ENCODE measurements at regions not wholly inside any gene's neighbourhood (a gene's known extent, or its start where the extent isn't known, plus 50 kb on each side); places are given as distances from the start of the nearest gene placed in this dataset.

DNA sequence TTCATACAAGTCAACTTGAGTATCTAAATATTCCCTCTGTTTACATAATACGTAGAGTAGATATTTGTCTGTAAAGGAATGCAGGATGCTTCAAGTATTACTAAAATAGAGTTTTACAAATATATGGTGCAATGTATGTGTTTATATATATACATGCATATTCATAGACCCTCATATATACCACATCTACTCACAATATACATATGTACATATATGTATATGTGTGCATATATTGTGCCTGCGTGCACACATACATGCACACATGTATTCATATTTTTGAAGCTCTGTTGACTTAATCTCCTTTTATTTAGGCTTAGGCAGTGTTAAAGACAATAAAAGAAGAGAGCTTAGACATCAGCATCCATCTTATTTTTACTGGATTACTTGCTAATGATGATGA, 616.6 kb upstream of the GOT2 start:
- Histone ChIP-seq H3K36me3 (ENCODE audit: control insufficient read depth, low read length) (no peaks in the 10 kb centered on the region), H3K4me2 (ENCODE audit: low read length) (no peak overlapping the region), H3K79me2 (ENCODE audit: control insufficient read depth, low read length) (no peaks in the 10 kb centered on the region), H3K9me3 (ENCODE audit: control insufficient read depth, insufficient read depth, low read length) (no peaks in the 10 kb centered on the region), H3K27me3 (ENCODE audit: control insufficient read depth, low read length) (no peaks in the 10 kb centered on the region), H3K4me3 (ENCODE audit: low read length) (no peak overlapping the region), H4K20me1 (ENCODE audit: control insufficient read depth, insufficient read depth, low read depth, low read length) (no peaks in the 10 kb centered on the region), H3F3A (ENCODE audit: control insufficient read depth, insufficient read depth) (no peaks in the 10 kb centered on the region), H3K9me2 (replicated peaks; ENCODE audit: control insufficient read depth, low read length) (no peaks in the 10 kb centered on the region), H3K27ac (ENCODE audit: low read depth, low read length) (no peak overlapping the region), H3K4me1 (ENCODE audit: control insufficient read depth, low read length) (no peaks in the 10 kb centered on the region)
- TF ChIP-seq, protein P1, sequence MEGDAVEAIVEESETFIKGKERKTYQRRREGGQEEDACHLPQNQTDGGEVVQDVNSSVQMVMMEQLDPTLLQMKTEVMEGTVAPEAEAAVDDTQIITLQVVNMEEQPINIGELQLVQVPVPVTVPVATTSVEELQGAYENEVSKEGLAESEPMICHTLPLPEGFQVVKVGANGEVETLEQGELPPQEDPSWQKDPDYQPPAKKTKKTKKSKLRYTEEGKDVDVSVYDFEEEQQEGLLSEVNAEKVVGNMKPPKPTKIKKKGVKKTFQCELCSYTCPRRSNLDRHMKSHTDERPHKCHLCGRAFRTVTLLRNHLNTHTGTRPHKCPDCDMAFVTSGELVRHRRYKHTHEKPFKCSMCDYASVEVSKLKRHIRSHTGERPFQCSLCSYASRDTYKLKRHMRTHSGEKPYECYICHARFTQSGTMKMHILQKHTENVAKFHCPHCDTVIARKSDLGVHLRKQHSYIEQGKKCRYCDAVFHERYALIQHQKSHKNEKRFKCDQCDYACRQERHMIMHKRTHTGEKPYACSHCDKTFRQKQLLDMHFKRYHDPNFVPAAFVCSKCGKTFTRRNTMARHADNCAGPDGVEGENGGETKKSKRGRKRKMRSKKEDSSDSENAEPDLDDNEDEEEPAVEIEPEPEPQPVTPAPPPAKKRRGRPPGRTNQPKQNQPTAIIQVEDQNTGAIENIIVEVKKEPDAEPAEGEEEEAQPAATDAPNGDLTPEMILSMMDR (IDR thresholded peaks at IDR 0.05; ENCODE audit: low read depth, low read length, poor library complexity, severe bottlenecking), result no peak
- no peak for TF ChIP-seq EZH2phosphoT487 (IDR thresholded peaks at IDR 0.05; ENCODE audit: borderline replicate concordance, low read length)

DNA sequence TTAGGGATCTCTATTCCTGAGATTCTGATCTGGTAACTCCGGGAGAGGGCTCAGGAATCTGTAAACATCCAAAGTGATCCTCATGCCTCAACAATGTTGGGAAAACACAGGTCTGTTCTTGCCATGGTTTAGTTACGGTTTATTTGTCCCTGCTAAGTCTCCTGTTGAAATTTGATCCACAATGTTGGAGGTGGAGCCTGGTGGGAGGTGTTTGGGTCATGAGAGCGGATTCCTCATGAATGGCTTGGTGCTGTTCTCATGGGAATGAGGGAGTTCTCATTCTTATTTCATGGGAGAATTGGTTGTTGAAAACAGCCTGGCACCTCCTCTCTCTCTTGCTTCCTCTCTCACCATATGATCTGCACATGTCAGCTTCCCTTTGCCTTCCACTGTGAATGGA, 608.6 kb upstream of the GOT2 start:
- Histone ChIP-seq H3K4me1 (ENCODE audit: control insufficient read depth, low read length) (no peaks in the 10 kb centered on the region), H3K4me2 (ENCODE audit: low read length) (no peak overlapping the region), H4K20me1 (ENCODE audit: control insufficient read depth, insufficient read depth, low read depth, low read length) (no peaks in the 10 kb centered on the region), H3K36me3 (ENCODE audit: control insufficient read depth, low read length) (no peaks in the 10 kb centered on the region), H3K27me3 (ENCODE audit: control insufficient read depth, low read length) (no peaks in the 10 kb centered on the region), H3K9me2 (replicated peaks; ENCODE audit: control insufficient read depth, low read length) (no peaks in the 10 kb centered on the region), H3K79me2 (ENCODE audit: control insufficient read depth, low read length) (no peaks in the 10 kb centered on the region), H3K27ac (ENCODE audit: low read depth, low read length) (no peak overlapping the region), H3F3A (ENCODE audit: control insufficient read depth, insufficient read depth) (no peaks in the 10 kb centered on the region), H3K4me3 (ENCODE audit: low read length) (no peak overlapping the region), H3K9me3 (ENCODE audit: control insufficient read depth, insufficient read depth, low read length) (no peaks in the 10 kb centered on the region)
- no peak for TF ChIP-seq EZH2phosphoT487 (IDR thresholded peaks at IDR 0.05; ENCODE audit: borderline replicate concordance, low read length)
- TF ChIP-seq, protein P1 (IDR thresholded peaks at IDR 0.05; ENCODE audit: low read depth, low read length, poor library complexity, severe bottlenecking), result no peak

DNA sequence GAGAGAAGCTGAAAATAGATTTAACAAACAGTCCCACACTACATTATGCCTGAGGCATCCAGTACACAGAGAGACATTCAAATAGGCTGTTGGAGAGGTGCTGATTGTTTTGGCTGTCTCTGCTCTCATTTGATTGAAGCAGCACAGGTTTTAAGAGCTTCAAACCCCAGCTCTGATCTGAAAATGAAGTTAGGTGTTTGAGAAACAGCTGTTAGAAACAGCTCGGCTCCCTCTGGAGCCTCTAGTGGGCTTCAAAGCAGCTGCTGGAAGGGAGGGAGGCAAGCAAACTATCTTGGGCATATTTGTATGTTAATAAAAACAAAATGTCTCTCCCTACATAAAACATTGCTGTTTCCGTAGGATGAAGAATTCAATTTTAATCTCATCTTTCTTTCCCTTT, 607.3 kb upstream of the GOT2 start:
- Histone ChIP-seq H3K79me2 (ENCODE audit: control insufficient read depth, low read length) (no peaks in the 10 kb centered on the region), H3F3A (ENCODE audit: control insufficient read depth, insufficient read depth) (no peaks in the 10 kb centered on the region), H3K36me3 (ENCODE audit: control insufficient read depth, low read length) (no peaks in the 10 kb centered on the region), H3K4me2 (ENCODE audit: low read length) (no peak overlapping the region), H3K9me2 (replicated peaks; ENCODE audit: control insufficient read depth, low read length) (no peaks in the 10 kb centered on the region), H3K4me3 (ENCODE audit: low read length) (no peak overlapping the region), H4K20me1 (ENCODE audit: control insufficient read depth, insufficient read depth, low read depth, low read length) (no peaks in the 10 kb centered on the region), H3K4me1 (ENCODE audit: control insufficient read depth, low read length) (no peaks in the 10 kb centered on the region), H3K27ac (ENCODE audit: low read depth, low read length) (no peak overlapping the region), H3K27me3 (ENCODE audit: control insufficient read depth, low read length) (no peaks in the 10 kb centered on the region), H3K9me3 (ENCODE audit: control insufficient read depth, insufficient read depth, low read length) (no peaks in the 10 kb centered on the region)
- TF ChIP-seq, protein P1 (IDR thresholded peaks at IDR 0.05; ENCODE audit: low read depth, low read length, poor library complexity, severe bottlenecking), result no peak
- TF ChIP-seq EZH2phosphoT487 (IDR thresholded peaks at IDR 0.05; ENCODE audit: borderline replicate concordance, low read length), result no peak

DNA sequence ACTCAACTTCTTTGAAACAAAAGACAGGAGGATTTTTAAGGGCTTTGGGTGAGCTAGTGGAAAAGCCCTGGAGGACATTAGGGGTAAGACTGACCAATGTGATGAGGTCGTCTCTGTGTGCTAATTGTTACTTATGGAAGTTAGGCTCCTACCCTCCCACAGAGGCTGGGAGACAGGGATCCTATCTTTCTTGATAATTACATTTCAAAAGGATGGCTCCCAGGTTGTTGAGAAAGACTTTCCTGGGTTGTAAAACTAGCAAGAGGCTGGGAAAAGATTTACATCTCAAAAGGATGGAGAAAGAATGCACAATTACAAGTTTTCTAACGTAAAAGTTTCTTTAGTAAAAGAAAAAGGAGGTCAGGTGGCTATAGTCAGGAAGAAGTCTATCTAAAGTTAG, 605.8 kb upstream of the GOT2 start:
- no peak overlapping the region for H3K4me3 ChIP-seq (ENCODE audit: low read length)
- H3K27ac ChIP-seq (ENCODE audit: low read depth, low read length), result no peak overlapping the region
- H3K4me1 ChIP-seq (ENCODE audit: control insufficient read depth, low read length), result no peaks in the 10 kb centered on the region
- H3F3A ChIP-seq (ENCODE audit: control insufficient read depth, insufficient read depth), result no peaks in the 10 kb centered on the region
- no peaks in the 10 kb centered on the region for H3K36me3 ChIP-seq (ENCODE audit: control insufficient read depth, low read length)
- no peaks in the 10 kb centered on the region for H3K9me2 ChIP-seq (replicated peaks; ENCODE audit: control insufficient read depth, low read length)
- TF ChIP-seq EZH2phosphoT487 (IDR thresholded peaks at IDR 0.05; ENCODE audit: borderline replicate concordance, low read length), result no peak
- TF ChIP-seq, protein P1 (IDR thresholded peaks at IDR 0.05; ENCODE audit: low read depth, low read length, poor library complexity, severe bottlenecking), result no peak
- H4K20me1 ChIP-seq (ENCODE audit: control insufficient read depth, insufficient read depth, low read depth, low read length), result no peaks in the 10 kb centered on the region
- no peak overlapping the region for H3K4me2 ChIP-seq (ENCODE audit: low read length)
- no peaks in the 10 kb centered on the region for H3K79me2 ChIP-seq (ENCODE audit: control insufficient read depth, low read length)
- no peaks in the 10 kb centered on the region for H3K27me3 ChIP-seq (ENCODE audit: control insufficient read depth, low read length)
- no peaks in the 10 kb centered on the region for H3K9me3 ChIP-seq (ENCODE audit: control insufficient read depth, insufficient read depth, low read length)

All from DOHH2 (cell line).